Spleen (tissue), 7 donors: ENCODE measurements at regions not wholly inside any gene's neighbourhood (a gene's known extent, or its start where the extent isn't known, plus 50 kb on each side); places are given as distances from the start of the nearest gene placed in this dataset.

ENCODE experiments used
- POLR2A ChIP-seq, 3 donors: fragments of 450-650 bp; IDR thresholded peaks; one replicate each; pipeline ENCODE4 v1.5.1; 2017; ENCODE audit warnings: antibody characterized with exemption in 3 of 3, mild to moderate bottlenecking in 1 of 3
- POLR2AphosphoS5 ChIP-seq, 3 donors: sonication (generic); formaldehyde crosslinking; IDR thresholded peaks; one replicate each; pipeline ENCODE4 v1.5.1; 2017; ENCODE audit warnings: antibody characterized with exemption in 3 of 3
- TF ChIP-seq, protein P1 (sequence below), 11 experiments: fragments of 200-600 bp in 7 of 11; fragments of 450-650 bp in 4 of 11; sonication (generic) in 4 of 11; IDR thresholded peaks in 8 of 11; conservative IDR thresholded peaks in 3 of 11; 1 replicate in 7 of 11; 2 replicates in 4 of 11; pipeline versions ENCODE4 v1.4.0 to v1.8.0; 2016 to 2021; ENCODE audit warnings: antibody characterized with exemption in 11 of 11, inconsistent platforms in 4 of 11, mild to moderate bottlenecking in 1 of 11
- donor health status: DM: no; HTN: no; CAD: no; lungs with moderate emphysema.
- donor health status: DM: no; HTN: no; CAD: no.
- donor health status: DM: no; HTN: no; CAD: no.

DNA sequence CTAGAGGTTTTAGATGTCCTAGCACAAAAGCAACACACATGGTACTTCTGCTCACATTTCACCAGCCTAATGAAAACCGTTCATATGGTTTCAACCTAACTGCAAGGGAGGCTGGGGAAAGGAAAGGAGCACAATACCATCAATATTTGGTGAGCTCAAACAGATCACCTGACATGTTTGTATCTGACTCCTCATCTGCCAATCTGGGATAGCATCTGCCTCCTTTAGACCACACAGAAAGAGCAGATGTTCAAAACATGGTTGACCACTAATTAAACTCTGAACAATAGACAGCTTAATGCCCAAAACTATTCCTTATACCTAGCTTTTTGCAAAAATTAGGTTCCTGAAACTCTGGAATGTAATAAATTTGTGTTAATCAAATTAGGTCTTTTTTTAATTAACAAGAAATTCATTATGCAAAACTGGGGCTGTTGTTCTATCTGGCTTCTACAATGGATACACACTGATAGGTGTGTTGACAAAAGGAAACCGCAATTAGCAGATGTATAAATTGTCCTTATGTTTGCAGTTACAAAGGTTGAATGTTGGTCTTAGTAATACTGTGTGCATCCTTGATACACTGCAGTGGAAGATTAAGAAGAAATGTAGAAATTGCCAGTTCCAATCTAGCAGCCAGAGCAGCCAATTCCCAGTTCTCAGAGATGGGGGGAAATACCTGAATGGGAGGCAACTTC, 89.3 kb downstream of the DUSP6 start:
- TF ChIP-seq, protein P1, sequence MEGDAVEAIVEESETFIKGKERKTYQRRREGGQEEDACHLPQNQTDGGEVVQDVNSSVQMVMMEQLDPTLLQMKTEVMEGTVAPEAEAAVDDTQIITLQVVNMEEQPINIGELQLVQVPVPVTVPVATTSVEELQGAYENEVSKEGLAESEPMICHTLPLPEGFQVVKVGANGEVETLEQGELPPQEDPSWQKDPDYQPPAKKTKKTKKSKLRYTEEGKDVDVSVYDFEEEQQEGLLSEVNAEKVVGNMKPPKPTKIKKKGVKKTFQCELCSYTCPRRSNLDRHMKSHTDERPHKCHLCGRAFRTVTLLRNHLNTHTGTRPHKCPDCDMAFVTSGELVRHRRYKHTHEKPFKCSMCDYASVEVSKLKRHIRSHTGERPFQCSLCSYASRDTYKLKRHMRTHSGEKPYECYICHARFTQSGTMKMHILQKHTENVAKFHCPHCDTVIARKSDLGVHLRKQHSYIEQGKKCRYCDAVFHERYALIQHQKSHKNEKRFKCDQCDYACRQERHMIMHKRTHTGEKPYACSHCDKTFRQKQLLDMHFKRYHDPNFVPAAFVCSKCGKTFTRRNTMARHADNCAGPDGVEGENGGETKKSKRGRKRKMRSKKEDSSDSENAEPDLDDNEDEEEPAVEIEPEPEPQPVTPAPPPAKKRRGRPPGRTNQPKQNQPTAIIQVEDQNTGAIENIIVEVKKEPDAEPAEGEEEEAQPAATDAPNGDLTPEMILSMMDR (IDR thresholded peaks at IDR 0.05 in 8 of 11, conservative IDR thresholded peaks at IDR 0.05 in 3 of 11), result no peak
- TF ChIP-seq POLR2A (IDR thresholded peaks at IDR 0.05) (no peak), POLR2AphosphoS5 (IDR thresholded peaks at IDR 0.05) (no peak)
